ENCODE measurements at regions not wholly inside any gene's neighbourhood (a gene's known extent, or its start where the extent isn't known, plus 50 kb on each side); places are given as distances from the start of the nearest gene placed in this dataset.

DNA sequence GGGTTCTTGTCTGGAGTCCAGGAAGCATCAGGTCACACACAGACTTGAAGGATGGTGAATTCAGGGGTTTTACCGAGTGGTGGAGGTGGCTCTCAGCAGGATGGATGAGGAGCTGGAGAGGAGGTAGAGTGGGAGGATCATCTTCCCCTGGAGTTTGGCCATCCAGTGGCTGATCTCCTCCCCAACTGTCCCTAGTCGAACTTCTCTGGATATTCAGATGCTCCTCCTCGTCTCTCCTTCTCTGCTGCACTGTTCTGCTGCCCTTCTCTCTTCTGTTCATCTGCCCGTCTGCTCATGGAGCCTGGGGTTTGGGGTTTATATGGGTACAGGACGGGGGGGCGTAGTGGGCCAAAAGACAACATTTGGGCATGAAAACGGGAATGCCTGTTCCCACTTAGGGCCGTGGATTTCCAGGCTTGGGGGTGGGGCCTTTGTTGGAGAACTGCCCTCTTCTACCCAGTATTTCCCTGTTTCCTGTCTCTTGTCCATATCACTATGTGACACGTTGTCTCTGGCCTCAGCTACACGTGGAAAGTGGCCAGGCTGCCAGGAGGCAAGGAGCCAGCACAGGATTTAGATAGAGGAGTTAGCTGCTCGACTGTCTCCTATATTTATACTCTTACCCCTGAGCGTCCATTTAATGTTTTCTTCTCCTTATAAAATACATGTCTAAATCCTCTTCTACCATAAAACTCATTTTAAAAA lies 76.7 kb downstream of the SIPA1L2 start:
- Histone ChIP-seq H2BK15ac (ENCODE audit: low read depth, low read length) (peak overlapping the region; percentile 47; the same call in 2 of the 3 replicates), H2BK120ac (ENCODE audit: low read depth, low read length) (peak overlapping the region; percentile 88), H3K56ac (ENCODE audit: extremely low read depth, insufficient read depth, low read length) (no peak overlapping the region; the same call in 1 of the 2 replicates), H3K9ac (ENCODE audit: low read depth, low read length) (no peak overlapping the region), H3K27ac (ENCODE audit: insufficient read depth, low read length) (peak overlapping the region; percentile 36), H3K9me3 (ENCODE audit: control insufficient read depth, insufficient read depth, low read length) (no peaks in the 10 kb centered on the region), H4K5ac (ENCODE audit: low read depth, low read length) (peak overlapping the region; percentile 2; the same call in 1 of the 2 replicates), H3K27me3 (ENCODE audit: control insufficient read depth, insufficient read depth, low read length) (no peaks in the 10 kb centered on the region), H3K14ac (replicated peaks; ENCODE audit: low read depth, low read length) (peak overlapping the region; percentile 78), H2AK5ac (ENCODE audit: low read depth, low read length) (peak overlapping the region; percentile 93), H3K9me1 (ENCODE audit: insufficient read depth, low read length) (peaks cover 15% of the 10 kb centered on the region), H3K79me1 (ENCODE audit: low read depth in 1 of 2, low read length in 2 of 2) (peaks cover 5 to 29% of the 10 kb centered on the region in 2 experiments; a peak in 2 of 4 replicates), H2BK5ac (ENCODE audit: low read depth, low read length, poor library complexity, severe bottlenecking) (peak overlapping the region; percentile 40), H4K91ac (ENCODE audit: insufficient read depth, low read depth, low read length) (peak overlapping the region; percentile 80), H3K4me3 (ENCODE audit: insufficient read depth, low read depth, low read length) (no peak overlapping the region), H3K23ac (ENCODE audit: low read depth, low read length) (peak overlapping the region; percentile 89), H2AK9ac (replicated peaks; ENCODE audit: low read depth, low read length, poor library complexity) (peak overlapping the region; percentile 53), H3K4me1 (ENCODE audit: control insufficient read depth, insufficient read depth, low read length) (peaks cover 16% of the 10 kb centered on the region), H3K36me3 (ENCODE audit: control insufficient read depth, insufficient read depth, low read length) (no peaks in the 10 kb centered on the region), H3K4ac (ENCODE audit: low read depth, low read length) (peak overlapping the region; percentile 84), H2AFZ (replicated peaks; ENCODE audit: low read length, poor library complexity) (peak overlapping the region; percentile 74), H3K18ac (ENCODE audit: low read depth, low read length) (peak overlapping the region; percentile 36; the same call in 1 of the 2 replicates), H3K4me2 (ENCODE audit: low read depth, low read length) (peak overlapping the region; percentile 25; the same call in 1 of the 2 replicates), H2BK20ac (ENCODE audit: low read depth, low read length) (peak overlapping the region; percentile 67), H4K20me1 (ENCODE audit: insufficient read depth, low read length) (peaks cover 3% of the 10 kb centered on the region; the same call in 1 of the 2 replicates), H4K8ac (ENCODE audit: low read depth in 2 of 2, low read length in 2 of 2) (peak overlapping the region; percentile 61 to 77; a peak in 3 of 4 replicates)
- WGBS, 2 experiments (ENCODE audit: extremely low coverage in 2 of 2, insufficient read length in 1 of 2): 100% methylated on average over 1 of the region's 12 CpGs; no CpG with 5 or more reads in 1 of the 2 experiments
- dilution Hi-C loops (cut with HindIII; ENCODE audit: low sequenced_read_pairs, unreplicated experiment): no loop called here
- in situ Hi-C loops (cut with MboI; ENCODE audit: low sequenced_read_pairs): no loop called here
- ChIA-PET CTCF (no interaction called here), POLR2A (ENCODE audit: unreplicated experiment) (no interaction called here)
- DNase-seq (peak; percentile 52), ATAC-seq (ENCODE audit: low read depth) (peak; percentile 10)
- intact Hi-C loops (cut with micrococcal nuclease): loop anchor here (5.0 kb wide), 1 partner anchor 81 kb away; no protein-coding TSS in a partner anchor
- no TSS peak for BruUV-seq (replicated peaks)
- TF ChIP-seq NFE2L2 (IDR thresholded peaks at IDR 0.05; ENCODE audit: low read depth, low read length): no peak
- TF ChIP-seq RAD21 (IDR thresholded peaks at IDR 0.05; ENCODE audit: low read length): no peak
- peak; percentile 81; the same call in 1 of the 2 replicates for TF ChIP-seq MXI1 (IDR thresholded peaks at IDR 0.05; ENCODE audit: borderline replicate concordance, low read depth, low read length)
- TF ChIP-seq POLR2A (IDR thresholded peaks at IDR 0.05; ENCODE audit: low read depth, low read length): no peak
- no peak for TF ChIP-seq RCOR1 (IDR thresholded peaks at IDR 0.05; ENCODE audit: insufficient replicate concordance, low read length)
- TF ChIP-seq SMC3 (IDR thresholded peaks at IDR 0.05; ENCODE audit: low read depth, low read length): no peak
- no peak for TF ChIP-seq CHD1 (IDR thresholded peaks at IDR 0.05; ENCODE audit: low read depth, low read length)
- no peak for TF ChIP-seq CEBPB (IDR thresholded peaks at IDR 0.05; ENCODE audit: low read depth, low read length)
- TF ChIP-seq, protein P1, sequence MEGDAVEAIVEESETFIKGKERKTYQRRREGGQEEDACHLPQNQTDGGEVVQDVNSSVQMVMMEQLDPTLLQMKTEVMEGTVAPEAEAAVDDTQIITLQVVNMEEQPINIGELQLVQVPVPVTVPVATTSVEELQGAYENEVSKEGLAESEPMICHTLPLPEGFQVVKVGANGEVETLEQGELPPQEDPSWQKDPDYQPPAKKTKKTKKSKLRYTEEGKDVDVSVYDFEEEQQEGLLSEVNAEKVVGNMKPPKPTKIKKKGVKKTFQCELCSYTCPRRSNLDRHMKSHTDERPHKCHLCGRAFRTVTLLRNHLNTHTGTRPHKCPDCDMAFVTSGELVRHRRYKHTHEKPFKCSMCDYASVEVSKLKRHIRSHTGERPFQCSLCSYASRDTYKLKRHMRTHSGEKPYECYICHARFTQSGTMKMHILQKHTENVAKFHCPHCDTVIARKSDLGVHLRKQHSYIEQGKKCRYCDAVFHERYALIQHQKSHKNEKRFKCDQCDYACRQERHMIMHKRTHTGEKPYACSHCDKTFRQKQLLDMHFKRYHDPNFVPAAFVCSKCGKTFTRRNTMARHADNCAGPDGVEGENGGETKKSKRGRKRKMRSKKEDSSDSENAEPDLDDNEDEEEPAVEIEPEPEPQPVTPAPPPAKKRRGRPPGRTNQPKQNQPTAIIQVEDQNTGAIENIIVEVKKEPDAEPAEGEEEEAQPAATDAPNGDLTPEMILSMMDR (conservative IDR thresholded peaks at IDR 0.05; ENCODE audit: low read depth, low read length): no peak

All from IMR-90 (cell line).